Body of pancreas (tissue), 4 donors: ENCODE measurements at regions not wholly inside any gene's neighbourhood (a gene's known extent, or its start where the extent isn't known, plus 50 kb on each side); places are given as distances from the start of the nearest gene placed in this dataset.

Source experiments
- POLR2A ChIP-seq, 3 donors: fragments of 450-650 bp; IDR thresholded peaks; one replicate each; pipeline ENCODE4 v1.6.1; 2016; ENCODE audit warnings: antibody characterized with exemption in 3 of 3, mild to moderate bottlenecking in 2 of 3
- TF ChIP-seq, protein P1 (sequence below), 7 experiments: fragments of 450-650 bp in 4 of 7; fragments of 200-600 bp in 3 of 7; sonication (generic) in 3 of 7; IDR thresholded peaks; one replicate each; pipeline ENCODE4 v1.5.1; 2016 to 2019; ENCODE audit warnings: antibody characterized with exemption in 7 of 7

DNA sequence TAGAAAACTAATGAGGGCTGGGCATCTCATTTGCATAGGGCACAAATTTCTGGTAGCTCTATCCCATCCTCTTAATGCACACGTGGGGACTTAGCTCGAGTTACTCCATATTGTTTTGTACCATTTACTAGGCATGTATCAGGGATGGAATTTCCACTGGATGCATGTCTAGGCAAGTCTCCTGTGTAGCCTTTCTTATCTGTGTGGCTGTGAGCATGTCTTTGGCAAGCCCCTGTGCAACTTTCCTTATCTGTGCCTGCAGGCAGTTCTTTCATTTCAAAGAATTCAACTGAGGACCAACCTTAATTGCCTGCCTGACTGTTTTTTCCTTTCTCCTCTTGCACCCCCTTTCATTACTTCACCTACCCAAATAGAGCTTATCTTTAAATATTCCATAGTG lies 992.9 kb downstream of the CDY2B start:
- TF ChIP-seq, protein P1, sequence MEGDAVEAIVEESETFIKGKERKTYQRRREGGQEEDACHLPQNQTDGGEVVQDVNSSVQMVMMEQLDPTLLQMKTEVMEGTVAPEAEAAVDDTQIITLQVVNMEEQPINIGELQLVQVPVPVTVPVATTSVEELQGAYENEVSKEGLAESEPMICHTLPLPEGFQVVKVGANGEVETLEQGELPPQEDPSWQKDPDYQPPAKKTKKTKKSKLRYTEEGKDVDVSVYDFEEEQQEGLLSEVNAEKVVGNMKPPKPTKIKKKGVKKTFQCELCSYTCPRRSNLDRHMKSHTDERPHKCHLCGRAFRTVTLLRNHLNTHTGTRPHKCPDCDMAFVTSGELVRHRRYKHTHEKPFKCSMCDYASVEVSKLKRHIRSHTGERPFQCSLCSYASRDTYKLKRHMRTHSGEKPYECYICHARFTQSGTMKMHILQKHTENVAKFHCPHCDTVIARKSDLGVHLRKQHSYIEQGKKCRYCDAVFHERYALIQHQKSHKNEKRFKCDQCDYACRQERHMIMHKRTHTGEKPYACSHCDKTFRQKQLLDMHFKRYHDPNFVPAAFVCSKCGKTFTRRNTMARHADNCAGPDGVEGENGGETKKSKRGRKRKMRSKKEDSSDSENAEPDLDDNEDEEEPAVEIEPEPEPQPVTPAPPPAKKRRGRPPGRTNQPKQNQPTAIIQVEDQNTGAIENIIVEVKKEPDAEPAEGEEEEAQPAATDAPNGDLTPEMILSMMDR (IDR thresholded peaks at IDR 0.05): no peak
- TF ChIP-seq POLR2A (IDR thresholded peaks at IDR 0.05): no peak
